ENCODE measurements at regions not wholly inside any gene's neighbourhood (a gene's known extent, or its start where the extent isn't known, plus 50 kb on each side); places are given as distances from the start of the nearest gene placed in this dataset.

DNA sequence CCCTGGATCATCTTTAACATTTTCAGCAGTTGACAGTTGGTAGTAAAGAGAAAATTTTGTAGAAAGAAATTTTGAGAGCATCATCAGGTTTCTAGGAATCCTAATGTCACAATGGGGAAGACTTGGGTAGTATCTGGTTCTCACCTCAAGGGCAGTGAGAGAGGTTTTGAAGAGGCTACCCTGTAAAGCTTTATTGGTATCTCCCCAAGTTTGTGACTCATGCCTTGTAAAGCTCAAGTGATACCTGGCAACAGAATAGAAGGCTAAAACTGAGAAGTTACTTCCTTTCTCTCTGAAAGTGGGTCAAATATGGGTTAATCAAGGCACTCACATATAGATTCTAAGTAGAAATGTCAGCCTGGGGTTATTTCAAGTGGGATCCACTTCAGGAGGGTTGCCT lies 196.4 kb downstream of the SUCNR1 start:
- no peak overlapping the region for H3K9ac ChIP-seq (replicated peaks in 1 of 4; ENCODE audit: extremely low read depth in 1 of 4, low read depth in 3 of 4, low read length in 3 of 4)
- H3K79me1 ChIP-seq (ENCODE audit: low read depth, low read length), result no peaks in the 10 kb centered on the region
- no peak overlapping the region for H4K91ac ChIP-seq (replicated peaks; ENCODE audit: insufficient read length, low read length)
- H3K79me2 ChIP-seq (ENCODE audit: control insufficient read depth in 1 of 2, insufficient read depth in 2 of 2, low read length in 2 of 2), result no peaks in the 10 kb centered on the region
- no peak overlapping the region for H2BK15ac ChIP-seq (ENCODE audit: low read length)
- H2BK120ac ChIP-seq (replicated peaks; ENCODE audit: low read depth, low read length), result no peak overlapping the region
- no peak overlapping the region for H3K23ac ChIP-seq (ENCODE audit: insufficient read length)
- no peaks in the 10 kb centered on the region for H3K9me3 ChIP-seq (ENCODE audit: insufficient read depth in 2 of 2, low read depth in 1 of 2, low read length in 1 of 2)
- H2BK5ac ChIP-seq (ENCODE audit: low read depth, low read length), result no peak overlapping the region
- no peak overlapping the region for H3K4ac ChIP-seq (replicated peaks; ENCODE audit: insufficient read length, low read depth, low read length)
- no peak overlapping the region for H3K27ac ChIP-seq (ENCODE audit: low read depth, low read length)
- no peak overlapping the region for H4K8ac ChIP-seq (ENCODE audit: extremely low read depth, insufficient read depth, low read length)
- no peaks in the 10 kb centered on the region for H4K20me1 ChIP-seq (replicated peaks in 1 of 2; ENCODE audit: control insufficient read depth in 1 of 2, insufficient read depth in 2 of 2, low read length in 2 of 2)
- H3K36me3 ChIP-seq (ENCODE audit: control insufficient read depth in 2 of 4, insufficient read depth in 4 of 4, low read length in 3 of 4), result no peaks in the 10 kb centered on the region
- no peaks in the 10 kb centered on the region for H3K23me2 ChIP-seq (ENCODE audit: low read depth, low read length)
- H2AFZ ChIP-seq (ENCODE audit: low read length), result no peak overlapping the region
- no peak overlapping the region for H2BK12ac ChIP-seq (ENCODE audit: low read depth, low read length)
- no peak overlapping the region for H3K18ac ChIP-seq (ENCODE audit: extremely low read depth, low read length)
- H3K4me2 ChIP-seq (ENCODE audit: insufficient read depth in 1 of 2, low read depth in 2 of 2, low read length in 2 of 2), result no peak overlapping the region
- no peak overlapping the region for H3K14ac ChIP-seq (ENCODE audit: insufficient read length)
- H3K56ac ChIP-seq (replicated peaks; ENCODE audit: insufficient read length, low read depth, low read length), result no peak overlapping the region
- H3K27me3 ChIP-seq (replicated peaks in 1 of 4; ENCODE audit: control insufficient read depth in 3 of 4, extremely low read depth in 1 of 4, insufficient read depth in 3 of 4, low read length in 3 of 4), result no peaks in the 10 kb centered on the region
- H3K4me1 ChIP-seq (replicated peaks in 1 of 4; ENCODE audit: control insufficient read depth in 3 of 4, insufficient read depth in 4 of 4, low read length in 3 of 4), result no peaks in the 10 kb centered on the region
- DNase-seq (ENCODE audit: low read depth in 1 of 2, low spot score in 2 of 2) (no peak), FAIRE-seq (no peak)
- H3K4me3 ChIP-seq (ENCODE audit: extremely low read depth in 1 of 4, insufficient read depth in 2 of 4, low read depth in 3 of 4, low read length in 4 of 4), result no peak overlapping the region
- CTCF ChIA-PET (ENCODE audit: partially characterized antibody), result interaction anchor here (0.7 to 0.8 kb wide), 2 partner anchors 59 to 318 kb away, joined by 3 to 4 read pairs; no protein-coding TSS in a partner anchor
- H2AK5ac ChIP-seq (ENCODE audit: low read depth, low read length), result no peak overlapping the region
- H2BK20ac ChIP-seq (ENCODE audit: low read length), result no peak overlapping the region
- H4K5ac ChIP-seq (ENCODE audit: insufficient read length, low read depth, low read length), result no peak overlapping the region
- POLR2A ChIA-PET (ENCODE audit: partially characterized antibody), result no interaction called here
- TF ChIP-seq GABPA (IDR thresholded peaks at IDR 0.05; ENCODE audit: borderline replicate concordance, insufficient read depth, low read length), result no peak
- no peak for TF ChIP-seq RXRA (IDR thresholded peaks at IDR 0.05; ENCODE audit: insufficient read depth, low read depth, low read length)
- no peak for TF ChIP-seq RFX5 (IDR thresholded peaks at IDR 0.05; ENCODE audit: borderline replicate concordance, low read depth, low read length)
- TF ChIP-seq POLR2A (IDR thresholded peaks at IDR 0.05; ENCODE audit: control extremely low read depth in 1 of 2, low read depth in 2 of 2, low read length in 2 of 2), result no peak
- no peak for TF ChIP-seq NRF1 (IDR thresholded peaks at IDR 0.05; ENCODE audit: low read depth, low read length)
- TF ChIP-seq POLR2AphosphoS5 (IDR thresholded peaks at IDR 0.05; ENCODE audit: low read depth, low read length), result no peak
